H9 (cell line): ENCODE measurements at regions not wholly inside any gene's neighbourhood (a gene's known extent, or its start where the extent isn't known, plus 50 kb on each side); places are given as distances from the start of the nearest gene placed in this dataset.

Experiments used
- DNase-seq: peaks from one replicate; pipeline ENCODE4 v3.0.0-alpha.2; 2017
- H2AFZ ChIP-seq: one replicate; pipeline ENCODE4 v1.6.1; 2013; ENCODE audit warnings: mild to moderate bottlenecking, low read length, control low read depth, moderate library complexity
- H2AK5ac ChIP-seq: 2 replicates; pipeline ENCODE4 v1.6.1; 2013; ENCODE audit warnings: low read length, control low read depth, mixed read lengths; ENCODE audit not compliant: insufficient read length
- H2BK120ac ChIP-seq: one replicate; pipeline ENCODE4 v1.6.1; 2013; ENCODE audit warnings: low read depth, mild to moderate bottlenecking, low read length, control low read depth, inconsistent platforms; ENCODE audit not compliant: poor library complexity, severe bottlenecking
- H2BK12ac ChIP-seq: 2 replicates; pipeline ENCODE4 v1.6.1; 2013; ENCODE audit warnings: low read length, control low read depth, mixed read lengths, low read depth; ENCODE audit not compliant: insufficient read length
- H2BK15ac ChIP-seq: 2 replicates; pipeline ENCODE4 v1.6.1; 2013; ENCODE audit warnings: low read depth, low read length, control low read depth
- H2BK20ac ChIP-seq: one replicate; pipeline ENCODE4 v1.6.1; 2013; ENCODE audit warnings: low read depth, mild to moderate bottlenecking, low read length, control low read depth, inconsistent platforms; ENCODE audit not compliant: poor library complexity, severe bottlenecking
- H2BK5ac ChIP-seq: 2 replicates; pipeline ENCODE4 v1.6.1; 2013; ENCODE audit warnings: low read length, control low read depth, mixed read lengths; ENCODE audit not compliant: insufficient read length
- H3K14ac ChIP-seq: 2 replicates; pipeline ENCODE4 v1.6.1; 2013; ENCODE audit warnings: low read length, control low read depth; ENCODE audit not compliant: insufficient read depth
- H3K18ac ChIP-seq: 2 replicates; pipeline ENCODE4 v1.6.1; 2013; ENCODE audit warnings: low read depth, mild to moderate bottlenecking, mixed read lengths, low read length, control low read depth; ENCODE audit not compliant: insufficient read length
- H3K23ac ChIP-seq: 2 replicates; pipeline ENCODE4 v1.6.1; 2013; ENCODE audit warnings: low read length, control low read depth, mixed read lengths, low read depth; ENCODE audit not compliant: insufficient read length
- H3K23me2 ChIP-seq: 2 replicates; pipeline ENCODE4 v1.6.1; 2013; ENCODE audit warnings: low read depth, mild to moderate bottlenecking, mixed read lengths, low read length, control low read depth; ENCODE audit not compliant: insufficient read length, poor library complexity, severe bottlenecking
- H3K27ac ChIP-seq: 2 replicates; pipeline ENCODE4 v1.5.1; 2013; ENCODE audit warnings: low read length, control low read depth, mixed read lengths, low read depth; ENCODE audit not compliant: insufficient read length
- H3K27me3 ChIP-seq: 2 replicates; pipeline ENCODE4 v1.6.1; 2013; ENCODE audit warnings: low read length, control low read depth, inconsistent platforms; ENCODE audit not compliant: insufficient read depth
- H3K4ac ChIP-seq: 2 replicates; pipeline ENCODE4 v1.6.1; 2013; ENCODE audit warnings: low read depth, mild to moderate bottlenecking, control low read depth, inconsistent platforms, low read length, moderate library complexity
- H3K4me1 ChIP-seq: 2 replicates; pipeline ENCODE4 v1.6.1; 2013; ENCODE audit warnings: low read length, control low read depth, inconsistent platforms; ENCODE audit not compliant: insufficient read depth
- H3K4me2 ChIP-seq: 2 replicates; pipeline ENCODE4 v1.6.1; 2013; ENCODE audit warnings: low read length, control low read depth, mixed read lengths; ENCODE audit not compliant: insufficient read length, insufficient read depth
- H3K56ac ChIP-seq: 2 replicates; pipeline ENCODE4 v1.6.1; 2013; ENCODE audit warnings: low read depth, mild to moderate bottlenecking, mixed read lengths, low read length, control low read depth; ENCODE audit not compliant: insufficient read length
- H3K79me1 ChIP-seq: 2 replicates; pipeline ENCODE4 v1.6.1; 2013; ENCODE audit warnings: low read depth, mild to moderate bottlenecking, moderate library complexity, low read length, control low read depth, inconsistent platforms; ENCODE audit not compliant: insufficient read depth, poor library complexity, severe bottlenecking
- H3K79me2 ChIP-seq: 2 replicates; pipeline ENCODE4 v1.6.1; 2013; ENCODE audit warnings: low read length, control low read depth, inconsistent platforms; ENCODE audit not compliant: insufficient read depth
- H3K9ac ChIP-seq: 2 replicates; pipeline ENCODE4 v1.6.1; 2013; ENCODE audit warnings: low read length, control low read depth, mixed read lengths; ENCODE audit not compliant: insufficient read length; ENCODE audit errors: extremely low read depth
- H3K9me3 ChIP-seq: one replicate; pipeline ENCODE4 v1.6.1; 2013; ENCODE audit warnings: low read depth, low read length, inconsistent platforms; ENCODE audit not compliant: control insufficient read depth
- H3T11ph ChIP-seq: one replicate; pipeline ENCODE4 v1.6.1; 2013; ENCODE audit warnings: mild to moderate bottlenecking, low read length, control low read depth, inconsistent platforms
- H4K20me1 ChIP-seq: one replicate; pipeline ENCODE4 v1.6.1; 2013; ENCODE audit not compliant: control insufficient read depth, insufficient read length, insufficient read depth
- H4K5ac ChIP-seq: 2 replicates; pipeline ENCODE4 v1.6.1; 2013; ENCODE audit warnings: low read depth, mild to moderate bottlenecking, mixed read lengths, low read length, control low read depth; ENCODE audit not compliant: insufficient read length
- H4K8ac ChIP-seq: replicated peaks from 2 replicates; pipeline ENCODE4 v1.6.1; 2013; ENCODE audit warnings: low read length, control low read depth, mixed read lengths, low read depth; ENCODE audit not compliant: insufficient read length
- H4K91ac ChIP-seq: 2 replicates; pipeline ENCODE4 v1.6.1; 2013; ENCODE audit warnings: low read depth, mild to moderate bottlenecking, moderate library complexity, mixed read lengths, low read length, control low read depth; ENCODE audit not compliant: insufficient read length
- H3K27ac Mint-ChIP-seq, 3 experiments: 2 replicates in 2 of 3; 3 replicates in 1 of 3; pipeline ENCODE4 v1.8.0; 2020 to 2021; ENCODE audit warnings: mixed read lengths in 3 of 3, mild to moderate bottlenecking in 1 of 3, moderate library complexity in 1 of 3
- H3K27me3 Mint-ChIP-seq: 2 replicates; pipeline ENCODE4 v1.8.0; 2021; ENCODE audit warnings: low read depth, mild to moderate bottlenecking, moderate library complexity, mixed read lengths
- H3K36me3 Mint-ChIP-seq, 3 experiments: 2 replicates in 2 of 3; 3 replicates in 1 of 3; pipeline ENCODE4 v1.8.0; 2020 to 2021; ENCODE audit warnings: low read depth in 3 of 3, mixed read lengths in 3 of 3; ENCODE audit not compliant: insufficient read depth in 1 of 3
- H3K4me1 Mint-ChIP-seq, 2 experiments: 2 replicates each; pipeline ENCODE4 v1.8.0; 2020; ENCODE audit warnings: mixed read lengths in 2 of 2
- H3K4me3 Mint-ChIP-seq, 2 experiments: 2 replicates in 1 of 2; 3 replicates in 1 of 2; pipeline ENCODE4 v1.8.0; 2020 to 2021; ENCODE audit warnings: mild to moderate bottlenecking in 2 of 2, mixed read lengths in 2 of 2, moderate library complexity in 1 of 2
- H3K9me3 Mint-ChIP-seq, 2 experiments: 2 replicates in 1 of 2; 3 replicates in 1 of 2; pipeline ENCODE4 v1.8.0; 2020; ENCODE audit warnings: mild to moderate bottlenecking in 2 of 2, mixed read lengths in 2 of 2, moderate library complexity in 1 of 2
- CTCF ChIP-seq: fragments of 200-600 bp; sonication (generic); conservative IDR thresholded peaks from 3 replicates; pipeline ENCODE4 v1.8.0; 2021; ENCODE audit warnings: antibody characterized with exemption, mild to moderate bottlenecking
- WGBS: extraction: QIAGEN DNeasy Blood & Tissue Kit; methylation state at CpG from one replicate; pipeline ENCODE4 v1.1.7; 2013; ENCODE audit warnings: missing lambda C conversion rate, low lambda C conversion rate, mixed read lengths; ENCODE audit not compliant: insufficient read length; ENCODE audit errors: extremely low coverage; 5-methylcytosine and 5-hydroxymethylcytosine counted together

GRCh38 chr18:2274613-2275012 lies 296.7 kb downstream of the METTL4 start:
- no peaks in the 10 kb centered on the region for H3K27me3 ChIP-seq
- no peak overlapping the region for H3K14ac ChIP-seq
- H4K20me1 ChIP-seq = no peaks in the 10 kb centered on the region
- no peaks in the 10 kb centered on the region for H3K4me1 Mint-ChIP-seq
- WGBS = no CpG with 5 or more reads among the region's 2 CpGs
- H3K27me3 Mint-ChIP-seq = no peaks in the 10 kb centered on the region; the same call in 1 of the 2 replicates
- no peak overlapping the region for H2AFZ ChIP-seq
- H3K9me3 Mint-ChIP-seq = peaks cover 0 to 3% of the 10 kb centered on the region in 2 experiments; a peak in 3 of 5 replicates
- no peak overlapping the region for H3K9ac ChIP-seq
- H3K9me3 ChIP-seq = no peaks in the 10 kb centered on the region
- no peak overlapping the region for H4K91ac ChIP-seq
- DNase-seq = no peak
- H4K8ac ChIP-seq = no peak overlapping the region
- no peak overlapping the region for H3K56ac ChIP-seq
- H4K5ac ChIP-seq = no peak overlapping the region
- no peak overlapping the region for H3K4me3 Mint-ChIP-seq
- no peak overlapping the region for H3T11ph ChIP-seq
- no peak overlapping the region for H2AK5ac ChIP-seq
- no peaks in the 10 kb centered on the region for H3K79me1 ChIP-seq
- H2BK15ac ChIP-seq = no peak overlapping the region
- H3K23ac ChIP-seq = no peak overlapping the region
- no peaks in the 10 kb centered on the region for H3K4me1 ChIP-seq
- TF ChIP-seq CTCF = no peak
- no peak overlapping the region for H2BK12ac ChIP-seq
- H3K23me2 ChIP-seq = no peaks in the 10 kb centered on the region
- no peak overlapping the region for H3K18ac ChIP-seq
- no peak overlapping the region for H3K4me2 ChIP-seq
- no peak overlapping the region for H2BK5ac ChIP-seq
- no peak overlapping the region for H3K27ac ChIP-seq
- H3K27ac Mint-ChIP-seq = no peak overlapping the region
- no peaks in the 10 kb centered on the region for H3K79me2 ChIP-seq
- no peaks in the 10 kb centered on the region for H3K36me3 Mint-ChIP-seq
- H2BK20ac ChIP-seq = no peak overlapping the region
- H2BK120ac ChIP-seq = no peak overlapping the region
- H3K4ac ChIP-seq = no peak overlapping the region
